HepG2 (cell line): ENCODE measurements at regions not wholly inside any gene's neighbourhood (a gene's known extent, or its start where the extent isn't known, plus 50 kb on each side); places are given as distances from the start of the nearest gene placed in this dataset.

Experiments used
- ATAC-seq: fragments of 200-7000 bp; cut with Tn5 transposase; 3 replicates; pipeline ENCODE4 v1.9.1; 2020; ENCODE audit warnings: mild to moderate bottlenecking, moderate library complexity
- BruUV-seq: library from RNA; stranded (reverse); fragments of 400-500 nt; replicated peaks from 2 replicates; lab custom pipeline; 2021; lab: Mats Ljungman, UMichigan
- CTCF ChIA-PET: fragments of 300-600 bp; formaldehyde crosslinking; extraction: SDS; loops from one replicate; lab custom pipeline; 2021; ENCODE audit warnings: low total read pairs, inconsistent platforms, low intra/inter-chr PET ratio; lab: Yijun Ruan, JAX
- POLR2A ChIA-PET: fragments of 350-600 bp; sonication (Branson Sonifier 250); formaldehyde crosslinking; loops from one replicate; lab custom pipeline; 2020; ENCODE audit warnings: antibody characterized with exemption, inconsistent platforms; lab: Yijun Ruan, JAX
- DNase-seq: peaks from one replicate; pipeline ENCODE4 v3.0.0-alpha.2; 2015; ENCODE audit warnings: low spot score
- FAIRE-seq: peaks from 3 replicates; lab custom pipeline; 2011; peaks lifted over from hg19 to GRCh38; lab: Jason Lieb, UNC
- H2AFZ ChIP-seq: one replicate; pipeline ENCODE4 v1.6.1; 2011; ENCODE audit warnings: low read length, inconsistent platforms
- H3K27ac ChIP-seq: fragments of 300-600 bp; 3 replicates; pipeline ENCODE4 v1.8.0; 2011; ENCODE audit warnings: mixed run types, mild to moderate bottlenecking, mixed read lengths, low read length, inconsistent platforms; ENCODE audit not compliant: insufficient read depth; ENCODE audit errors: extremely low read length
- H3K27me3 ChIP-seq, 2 experiments: fragments of 200-600 bp in 1 of 2; 2 replicates in 1 of 2; 3 replicates in 1 of 2; pipeline versions ENCODE4 v1.6.0 to v1.8.0; 2011; ENCODE audit warnings: low read length in 2 of 2, mild to moderate bottlenecking in 2 of 2, moderate library complexity in 2 of 2, inconsistent platforms in 1 of 2; ENCODE audit not compliant: insufficient read depth in 2 of 2, control insufficient read depth in 1 of 2
- H3K36me3 ChIP-seq, 2 experiments: fragments of 200-600 bp in 1 of 2; replicated peaks in 1 of 2; 2 replicates in 1 of 2; 3 replicates in 1 of 2; pipeline versions ENCODE4 v1.5.1 to v1.8.0; 2011; ENCODE audit warnings: low read length in 2 of 2, inconsistent platforms in 1 of 2; ENCODE audit not compliant: insufficient read depth in 2 of 2, control insufficient read depth in 1 of 2
- H3K4me1 ChIP-seq: 2 replicates; pipeline ENCODE4 v1.5.1; 2012; ENCODE audit warnings: low read length, inconsistent platforms; ENCODE audit not compliant: insufficient read depth
- H3K4me2 ChIP-seq: 2 replicates; pipeline ENCODE4 v1.6.0; 2011; ENCODE audit warnings: low read depth, low read length, inconsistent platforms
- H3K4me3 ChIP-seq, 3 experiments: fragments of 200-600 bp in 1 of 3; sonication (generic), shearing (Covaris generic) in 1 of 3; replicated peaks in 1 of 3; 2 replicates each; pipeline ENCODE4 v1.5.1; 2011 to 2016; ENCODE audit warnings: low read length in 3 of 3, inconsistent platforms in 2 of 3, low read depth in 2 of 3, mild to moderate bottlenecking in 2 of 3, control low read depth in 1 of 3, mixed read lengths in 1 of 3; ENCODE audit not compliant: insufficient read depth in 1 of 3
- H3K79me2 ChIP-seq: one replicate; pipeline ENCODE4 v1.6.1; 2011; ENCODE audit warnings: low read length, inconsistent platforms; ENCODE audit not compliant: insufficient read depth
- H3K9ac ChIP-seq: 2 replicates; pipeline ENCODE4 v1.6.0; 2011; ENCODE audit warnings: mild to moderate bottlenecking, low read depth, low read length, inconsistent platforms; ENCODE audit not compliant: insufficient read depth
- H3K9me3 ChIP-seq: 2 replicates; pipeline ENCODE4 v1.5.1; 2012; ENCODE audit warnings: mild to moderate bottlenecking, low read length
- H4K20me1 ChIP-seq: 2 replicates; pipeline ENCODE4 v1.6.0; 2011; ENCODE audit warnings: inconsistent platforms, mild to moderate bottlenecking, low read length, moderate library complexity; ENCODE audit not compliant: insufficient read depth
- FOXO1 ChIP-seq: sonication (generic); formaldehyde crosslinking; IDR thresholded peaks from 2 replicates; pipeline ENCODE4 v1.4.0; 2020; ENCODE audit warnings: missing genetic modification reagents
- ZNF431 ChIP-seq: sonication (generic); formaldehyde crosslinking; IDR thresholded peaks from 2 replicates; pipeline ENCODE4 v1.9.0; 2022; ENCODE audit warnings: missing genetic modification reagents, low read depth, mild to moderate bottlenecking, borderline replicate concordance
- WGBS: methylation state at CpG from one replicate; pipeline ENCODE4 v1.1.6; 2017; ENCODE audit warnings: low lambda C conversion rate; 5-methylcytosine and 5-hydroxymethylcytosine counted together
- in situ Hi-C: cut with HindIII; loops from 2 replicates; pipeline ENCODE4 v1.10.0; 2017; ENCODE audit warnings: low pct_unique_long_range_greater_than_20kb; ENCODE audit not compliant: extremely low pct_ligation_motif_present
- intact Hi-C: fragments of 100-400 bp; cut with micrococcal nuclease; formaldehyde crosslinking; loops from one replicate; pipeline ENCODE4 v1.10.0; 2022; ENCODE audit not compliant: unreplicated experiment
- TF ChIP-seq, protein P1 (sequence below): sonication (generic); formaldehyde crosslinking; IDR thresholded peaks from 2 replicates; pipeline ENCODE4 v1.4.0; 2020; ENCODE audit warnings: missing genetic modification reagents, borderline replicate concordance
- TF ChIP-seq, protein P2 (sequence below): sonication (generic); formaldehyde crosslinking; IDR thresholded peaks from 2 replicates; pipeline ENCODE4 v1.4.0; 2020; ENCODE audit warnings: missing genetic modification reagents, borderline replicate concordance
- TF ChIP-seq, protein P3 (sequence below): sonication (generic); formaldehyde crosslinking; IDR thresholded peaks from 2 replicates; pipeline ENCODE4 v1.8.1; 2023; ENCODE audit warnings: mild to moderate bottlenecking, missing genetic modification reagents
- TF ChIP-seq, protein P4 (sequence below): sonication (generic); formaldehyde crosslinking; conservative IDR thresholded peaks from 2 replicates; pipeline ENCODE4 v1.4.0; 2020; ENCODE audit warnings: mild to moderate bottlenecking, missing genetic modification reagents, moderate library complexity
- TF ChIP-seq, protein P5 (sequence below), 2 experiments: sonication (generic) in 1 of 2; formaldehyde crosslinking in 1 of 2; IDR thresholded peaks; 2 replicates each; pipeline versions ENCODE4 v1.4.0 to v1.6.1; 2018 to 2020; ENCODE audit warnings: missing genetic modification reagents in 2 of 2, borderline replicate concordance in 1 of 2, low read depth in 1 of 2, mild to moderate bottlenecking in 1 of 2, missing biosample characterization in 1 of 2
- TF ChIP-seq, protein P6 (sequence below): sonication (generic); formaldehyde crosslinking; IDR thresholded peaks from 2 replicates; pipeline ENCODE4 v1.4.0; 2020; ENCODE audit warnings: mild to moderate bottlenecking, missing genetic modification reagents

DNA sequence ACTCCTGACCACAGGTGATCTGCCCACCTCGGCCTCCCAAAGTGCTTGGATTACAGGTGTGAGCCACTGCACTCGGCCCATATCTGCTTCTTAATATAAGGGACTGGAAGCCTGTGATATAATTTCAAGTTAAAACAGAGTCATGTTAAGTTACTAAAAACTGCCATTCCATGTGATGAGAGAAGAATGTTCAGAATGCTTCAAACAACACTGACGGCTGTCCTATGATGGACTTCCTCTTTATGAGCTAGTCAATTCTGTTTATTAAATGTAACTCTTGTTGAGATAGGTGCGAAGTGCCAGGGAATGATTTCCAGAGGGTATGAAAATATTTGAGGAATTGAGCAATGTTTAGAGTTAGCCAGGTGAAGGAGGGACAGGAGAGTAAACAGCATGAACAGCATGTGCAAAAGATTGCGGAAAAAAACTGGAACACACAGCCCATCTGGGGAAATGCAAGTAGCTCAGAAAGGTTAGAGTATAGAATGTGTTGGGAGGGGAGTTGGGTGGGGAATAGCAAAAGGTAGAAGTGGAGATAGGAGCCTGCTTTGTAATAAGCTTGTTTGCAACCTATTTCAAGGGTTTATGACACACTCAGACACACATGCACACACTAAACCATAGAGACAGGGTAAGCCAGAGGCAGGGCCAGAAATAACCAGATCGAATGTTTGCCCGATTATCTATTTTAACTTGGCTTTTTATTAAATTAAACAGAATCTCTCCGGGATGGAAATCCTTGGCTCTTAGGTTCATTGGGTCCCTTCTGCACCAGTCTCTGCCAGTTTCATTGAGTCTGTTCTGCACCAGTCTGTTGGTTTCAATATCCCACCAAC, 135.6 kb upstream of the COX10 start:
- WGBS = 17% methylated on average over 8 of the region's 8 CpGs
- CTCF ChIA-PET = no interaction called here
- Histone ChIP-seq H3K27me3 (no peaks in the 10 kb centered on the region), H3K9me3 (no peaks in the 10 kb centered on the region), H2AFZ (no peak overlapping the region), H3K4me2 (peak overlapping the region; percentile 26; the same call in 1 of the 2 replicates), H4K20me1 (no peaks in the 10 kb centered on the region), H3K27ac (no peak overlapping the region), H3K9ac (no peak overlapping the region), H3K4me3 (no peak overlapping the region), H3K4me1 (peaks cover 21% of the 10 kb centered on the region), H3K79me2 (no peaks in the 10 kb centered on the region), H3K36me3 (no peaks in the 10 kb centered on the region)
- in situ Hi-C loops = no loop called here
- no TSS peak for BruUV-seq
- FAIRE-seq (peak; percentile 46), DNase-seq (peak; percentile 46), ATAC-seq (peak; percentile 54)
- intact Hi-C loops = no loop called here
- POLR2A ChIA-PET = no interaction called here
- TF ChIP-seq, protein P1, sequence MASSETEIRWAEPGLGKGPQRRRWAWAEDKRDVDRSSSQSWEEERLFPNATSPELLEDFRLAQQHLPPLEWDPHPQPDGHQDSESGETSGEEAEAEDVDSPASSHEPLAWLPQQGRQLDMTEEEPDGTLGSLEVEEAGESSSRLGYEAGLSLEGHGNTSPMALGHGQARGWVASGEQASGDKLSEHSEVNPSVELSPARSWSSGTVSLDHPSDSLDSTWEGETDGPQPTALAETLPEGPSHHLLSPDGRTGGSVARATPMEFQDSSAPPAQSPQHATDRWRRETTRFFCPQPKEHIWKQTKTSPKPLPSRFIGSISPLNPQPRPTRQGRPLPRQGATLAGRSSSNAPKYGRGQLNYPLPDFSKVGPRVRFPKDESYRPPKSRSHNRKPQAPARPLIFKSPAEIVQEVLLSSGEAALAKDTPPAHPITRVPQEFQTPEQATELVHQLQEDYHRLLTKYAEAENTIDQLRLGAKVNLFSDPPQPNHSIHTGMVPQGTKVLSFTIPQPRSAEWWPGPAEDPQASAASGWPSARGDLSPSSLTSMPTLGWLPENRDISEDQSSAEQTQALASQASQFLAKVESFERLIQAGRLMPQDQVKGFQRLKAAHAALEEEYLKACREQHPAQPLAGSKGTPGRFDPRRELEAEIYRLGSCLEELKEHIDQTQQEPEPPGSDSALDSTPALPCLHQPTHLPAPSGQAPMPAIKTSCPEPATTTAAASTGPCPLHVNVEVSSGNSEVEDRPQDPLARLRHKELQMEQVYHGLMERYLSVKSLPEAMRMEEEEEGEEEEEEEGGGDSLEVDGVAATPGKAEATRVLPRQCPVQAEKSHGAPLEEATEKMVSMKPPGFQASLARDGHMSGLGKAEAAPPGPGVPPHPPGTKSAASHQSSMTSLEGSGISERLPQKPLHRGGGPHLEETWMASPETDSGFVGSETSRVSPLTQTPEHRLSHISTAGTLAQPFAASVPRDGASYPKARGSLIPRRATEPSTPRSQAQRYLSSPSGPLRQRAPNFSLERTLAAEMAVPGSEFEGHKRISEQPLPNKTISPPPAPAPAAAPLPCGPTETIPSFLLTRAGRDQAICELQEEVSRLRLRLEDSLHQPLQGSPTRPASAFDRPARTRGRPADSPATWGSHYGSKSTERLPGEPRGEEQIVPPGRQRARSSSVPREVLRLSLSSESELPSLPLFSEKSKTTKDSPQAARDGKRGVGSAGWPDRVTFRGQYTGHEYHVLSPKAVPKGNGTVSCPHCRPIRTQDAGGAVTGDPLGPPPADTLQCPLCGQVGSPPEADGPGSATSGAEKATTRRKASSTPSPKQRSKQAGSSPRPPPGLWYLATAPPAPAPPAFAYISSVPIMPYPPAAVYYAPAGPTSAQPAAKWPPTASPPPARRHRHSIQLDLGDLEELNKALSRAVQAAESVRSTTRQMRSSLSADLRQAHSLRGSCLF (CRISPR knock-in tag) = no peak
- TF ChIP-seq FOXO1 (CRISPR knock-in tag) (peak; percentile 74; the same call in 1 of the 2 replicates), ZNF431 (CRISPR knock-in tag) (no peak)
- TF ChIP-seq, protein P2, sequence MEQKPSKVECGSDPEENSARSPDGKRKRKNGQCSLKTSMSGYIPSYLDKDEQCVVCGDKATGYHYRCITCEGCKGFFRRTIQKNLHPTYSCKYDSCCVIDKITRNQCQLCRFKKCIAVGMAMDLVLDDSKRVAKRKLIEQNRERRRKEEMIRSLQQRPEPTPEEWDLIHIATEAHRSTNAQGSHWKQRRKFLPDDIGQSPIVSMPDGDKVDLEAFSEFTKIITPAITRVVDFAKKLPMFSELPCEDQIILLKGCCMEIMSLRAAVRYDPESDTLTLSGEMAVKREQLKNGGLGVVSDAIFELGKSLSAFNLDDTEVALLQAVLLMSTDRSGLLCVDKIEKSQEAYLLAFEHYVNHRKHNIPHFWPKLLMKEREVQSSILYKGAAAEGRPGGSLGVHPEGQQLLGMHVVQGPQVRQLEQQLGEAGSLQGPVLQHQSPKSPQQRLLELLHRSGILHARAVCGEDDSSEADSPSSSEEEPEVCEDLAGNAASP = peak; percentile 33; the same call in 1 of the 2 replicates
- TF ChIP-seq, protein P3, sequence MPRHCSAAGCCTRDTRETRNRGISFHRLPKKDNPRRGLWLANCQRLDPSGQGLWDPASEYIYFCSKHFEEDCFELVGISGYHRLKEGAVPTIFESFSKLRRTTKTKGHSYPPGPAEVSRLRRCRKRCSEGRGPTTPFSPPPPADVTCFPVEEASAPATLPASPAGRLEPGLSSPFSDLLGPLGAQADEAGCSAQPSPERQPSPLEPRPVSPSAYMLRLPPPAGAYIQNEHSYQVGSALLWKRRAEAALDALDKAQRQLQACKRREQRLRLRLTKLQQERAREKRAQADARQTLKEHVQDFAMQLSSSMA (CRISPR knock-in tag) = no peak
- TF ChIP-seq, protein P4, sequence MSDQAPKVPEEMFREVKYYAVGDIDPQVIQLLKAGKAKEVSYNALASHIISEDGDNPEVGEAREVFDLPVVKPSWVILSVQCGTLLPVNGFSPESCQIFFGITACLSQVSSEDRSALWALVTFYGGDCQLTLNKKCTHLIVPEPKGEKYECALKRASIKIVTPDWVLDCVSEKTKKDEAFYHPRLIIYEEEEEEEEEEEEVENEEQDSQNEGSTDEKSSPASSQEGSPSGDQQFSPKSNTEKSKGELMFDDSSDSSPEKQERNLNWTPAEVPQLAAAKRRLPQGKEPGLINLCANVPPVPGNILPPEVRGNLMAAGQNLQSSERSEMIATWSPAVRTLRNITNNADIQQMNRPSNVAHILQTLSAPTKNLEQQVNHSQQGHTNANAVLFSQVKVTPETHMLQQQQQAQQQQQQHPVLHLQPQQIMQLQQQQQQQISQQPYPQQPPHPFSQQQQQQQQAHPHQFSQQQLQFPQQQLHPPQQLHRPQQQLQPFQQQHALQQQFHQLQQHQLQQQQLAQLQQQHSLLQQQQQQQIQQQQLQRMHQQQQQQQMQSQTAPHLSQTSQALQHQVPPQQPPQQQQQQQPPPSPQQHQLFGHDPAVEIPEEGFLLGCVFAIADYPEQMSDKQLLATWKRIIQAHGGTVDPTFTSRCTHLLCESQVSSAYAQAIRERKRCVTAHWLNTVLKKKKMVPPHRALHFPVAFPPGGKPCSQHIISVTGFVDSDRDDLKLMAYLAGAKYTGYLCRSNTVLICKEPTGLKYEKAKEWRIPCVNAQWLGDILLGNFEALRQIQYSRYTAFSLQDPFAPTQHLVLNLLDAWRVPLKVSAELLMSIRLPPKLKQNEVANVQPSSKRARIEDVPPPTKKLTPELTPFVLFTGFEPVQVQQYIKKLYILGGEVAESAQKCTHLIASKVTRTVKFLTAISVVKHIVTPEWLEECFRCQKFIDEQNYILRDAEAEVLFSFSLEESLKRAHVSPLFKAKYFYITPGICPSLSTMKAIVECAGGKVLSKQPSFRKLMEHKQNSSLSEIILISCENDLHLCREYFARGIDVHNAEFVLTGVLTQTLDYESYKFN (CRISPR knock-in tag) = peak; percentile 86
- TF ChIP-seq, protein P5, sequence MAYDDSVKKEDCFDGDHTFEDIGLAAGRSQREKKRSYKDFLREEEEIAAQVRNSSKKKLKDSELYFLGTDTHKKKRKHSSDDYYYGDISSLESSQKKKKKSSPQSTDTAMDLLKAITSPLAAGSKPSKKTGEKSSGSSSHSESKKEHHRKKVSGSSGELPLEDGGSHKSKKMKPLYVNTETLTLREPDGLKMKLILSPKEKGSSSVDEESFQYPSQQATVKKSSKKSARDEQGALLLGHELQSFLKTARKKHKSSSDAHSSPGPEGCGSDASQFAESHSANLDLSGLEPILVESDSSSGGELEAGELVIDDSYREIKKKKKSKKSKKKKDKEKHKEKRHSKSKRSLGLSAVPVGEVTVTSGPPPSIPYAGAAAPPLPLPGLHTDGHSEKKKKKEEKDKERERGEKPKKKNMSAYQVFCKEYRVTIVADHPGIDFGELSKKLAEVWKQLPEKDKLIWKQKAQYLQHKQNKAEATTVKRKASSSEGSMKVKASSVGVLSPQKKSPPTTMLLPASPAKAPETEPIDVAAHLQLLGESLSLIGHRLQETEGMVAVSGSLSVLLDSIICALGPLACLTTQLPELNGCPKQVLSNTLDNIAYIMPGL (CRISPR knock-in tag; IDR thresholded peaks at IDR 0.05; ENCODE audit: borderline replicate concordance in 1 of 2, low read depth in 1 of 2) = no peak
- TF ChIP-seq, protein P6, sequence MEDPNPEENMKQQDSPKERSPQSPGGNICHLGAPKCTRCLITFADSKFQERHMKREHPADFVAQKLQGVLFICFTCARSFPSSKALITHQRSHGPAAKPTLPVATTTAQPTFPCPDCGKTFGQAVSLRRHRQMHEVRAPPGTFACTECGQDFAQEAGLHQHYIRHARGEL (CRISPR knock-in tag) = no peak
